GM19467 (cell line): ENCODE measurements at regions not wholly inside any gene's neighbourhood (a gene's known extent, or its start where the extent isn't known, plus 50 kb on each side); places are given as distances from the start of the nearest gene placed in this dataset.

Experiments used
- ATAC-seq: cut with Tn5 transposase; IDR thresholded peaks from one replicate; pipeline ENCODE4 v1.9.1; 2021; ENCODE audit warnings: mild to moderate bottlenecking, moderate library complexity; ENCODE audit not compliant: unreplicated experiment

GRCh38 chr16:49128740-49129139 lies 152.9 kb downstream of the CBLN1 start:
- no peak for ATAC-seq

- ATAC-seq = no peak
Observed at GRCh38 chr16:49127103-49127502, 154.5 kb downstream of the CBLN1 start.

DNA sequence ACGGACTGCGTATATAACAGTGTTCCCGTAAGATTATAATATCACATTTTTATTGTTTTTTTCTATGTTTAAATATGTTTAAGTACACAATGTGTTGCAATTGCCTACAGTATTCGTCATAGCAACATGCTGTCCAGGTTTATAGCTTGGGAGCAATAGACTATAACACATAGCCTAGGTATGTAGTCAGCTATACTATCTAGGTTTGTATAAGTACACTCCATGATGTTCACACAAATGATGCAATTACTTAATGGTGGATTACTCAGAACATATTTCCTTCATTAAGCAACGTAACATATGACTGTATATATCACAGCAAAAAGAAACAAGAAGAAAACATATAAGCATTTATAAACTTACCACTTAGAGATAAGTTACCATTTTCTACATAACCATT lies 160.0 kb downstream of the CBLN1 start:
- ATAC-seq = no peak

- ATAC-seq = no peak
Observed at GRCh38 chr16:49120631-49121030, 161.0 kb downstream of the CBLN1 start.

GRCh38 chr16:49116873-49117272 lies 164.8 kb downstream of the CBLN1 start:
- no peak for ATAC-seq

- ATAC-seq = no peak
Observed at GRCh38 chr16:49115956-49116355, 165.7 kb downstream of the CBLN1 start.

GRCh38 chr16:49112754-49113153 lies 168.9 kb downstream of the CBLN1 start:
- no peak for ATAC-seq

GRCh38 chr16:49111351-49111750 lies 170.3 kb downstream of the CBLN1 start:
- ATAC-seq = no peak

- no peak for ATAC-seq
Observed at GRCh38 chr16:49108611-49109010, 173.0 kb downstream of the CBLN1 start.

DNA sequence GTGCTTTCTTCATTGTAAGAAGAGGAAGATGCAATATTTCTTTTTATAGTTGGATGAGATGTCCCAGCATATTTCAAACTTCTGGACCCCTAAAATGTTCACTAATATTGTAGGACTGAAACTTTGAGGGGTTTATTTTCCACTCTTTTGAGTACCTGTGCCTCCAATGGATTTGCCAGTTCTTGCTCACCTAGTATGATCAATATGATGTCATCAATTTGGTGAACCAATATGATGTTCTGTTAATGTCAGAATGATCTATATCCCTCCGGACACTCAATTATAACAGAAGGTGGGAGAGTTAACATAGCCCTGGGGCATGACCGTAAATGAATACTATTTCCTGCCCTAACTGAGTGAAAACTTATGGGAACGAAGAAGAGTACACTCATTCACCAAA lies 178.3 kb downstream of the CBLN1 start:
- ATAC-seq = no peak

DNA sequence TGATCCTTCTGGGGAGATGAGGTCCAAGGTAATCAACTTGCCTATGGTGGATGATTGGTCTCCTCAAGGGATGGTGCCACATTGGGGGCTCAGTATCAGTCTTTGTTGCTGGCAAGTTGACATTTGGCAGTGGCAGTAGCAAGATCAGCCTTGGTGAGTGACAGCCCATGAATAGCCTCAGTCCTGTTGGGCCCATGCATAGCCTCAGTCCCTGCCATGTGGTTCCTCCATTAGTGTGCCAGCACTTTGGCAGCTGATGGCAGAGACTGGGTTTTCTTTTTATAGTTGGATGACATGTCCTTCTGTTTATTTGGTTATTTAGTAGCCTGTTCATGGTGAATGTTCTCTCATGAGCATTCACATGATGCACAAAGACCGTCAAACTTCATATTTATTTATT lies 179.6 kb downstream of the CBLN1 start:
- no peak for ATAC-seq

DNA sequence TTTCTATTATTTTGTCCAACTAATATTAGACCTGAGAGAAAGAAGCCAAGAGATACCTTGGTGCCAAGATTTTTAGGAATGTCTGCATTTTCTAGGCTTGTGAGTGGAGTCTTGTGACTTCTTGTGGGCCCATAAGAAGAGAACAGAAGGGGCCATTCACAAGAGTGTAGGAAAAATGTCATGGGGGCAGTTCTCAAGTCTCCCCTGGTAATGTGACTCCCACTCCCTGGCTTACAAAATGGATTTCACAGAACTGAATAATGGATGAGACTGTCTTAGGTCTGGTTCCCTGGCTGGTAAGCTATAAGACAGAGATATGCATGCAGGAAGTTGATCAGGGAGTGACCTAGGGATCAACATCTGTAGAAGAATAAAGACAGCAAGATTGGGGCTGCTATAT lies 181.3 kb downstream of the CBLN1 start:
- no peak for ATAC-seq

DNA sequence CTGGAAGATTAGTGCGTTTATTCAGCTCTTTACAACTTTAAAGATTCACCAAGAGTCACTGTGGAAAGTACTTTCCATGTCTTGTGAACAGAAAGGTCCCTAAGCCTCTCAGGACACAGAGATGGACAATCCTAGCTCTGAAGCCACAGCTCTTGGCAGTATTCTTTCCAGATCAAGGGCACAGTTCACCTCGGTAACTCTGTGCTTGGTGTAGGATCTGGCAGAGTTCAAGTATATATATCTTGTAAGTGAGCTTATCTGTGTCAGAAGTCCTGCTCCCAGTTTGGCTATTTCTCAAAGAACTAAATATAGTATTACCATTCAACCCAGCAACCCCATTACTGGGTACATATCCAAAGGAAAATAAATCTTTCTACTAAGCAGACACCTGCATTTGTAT lies 183.7 kb downstream of the CBLN1 start:
- no peak for ATAC-seq

GRCh38 chr16:49096176-49096945 lies 185.3 kb downstream of the CBLN1 start:
- no peak for ATAC-seq

DNA sequence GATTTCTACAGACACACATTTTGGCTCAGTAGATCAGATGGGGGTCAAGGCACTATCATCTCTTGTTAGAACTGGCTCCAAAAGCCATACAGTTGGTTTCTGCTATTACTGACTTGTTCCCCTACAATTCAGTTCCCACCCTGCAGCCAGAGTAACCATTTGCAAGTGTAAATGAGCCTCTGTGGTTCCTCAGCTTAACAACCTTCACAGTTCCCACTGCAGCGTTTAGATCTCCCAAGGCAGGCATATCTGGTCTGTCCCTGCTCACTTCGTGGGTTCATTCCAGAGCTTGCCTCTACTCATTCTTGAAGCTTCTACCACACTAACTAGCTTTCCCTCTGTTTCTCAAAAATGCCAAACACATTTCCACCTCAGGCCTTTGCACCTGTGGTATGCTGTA lies 186.1 kb downstream of the CBLN1 start:
- ATAC-seq = no peak

DNA sequence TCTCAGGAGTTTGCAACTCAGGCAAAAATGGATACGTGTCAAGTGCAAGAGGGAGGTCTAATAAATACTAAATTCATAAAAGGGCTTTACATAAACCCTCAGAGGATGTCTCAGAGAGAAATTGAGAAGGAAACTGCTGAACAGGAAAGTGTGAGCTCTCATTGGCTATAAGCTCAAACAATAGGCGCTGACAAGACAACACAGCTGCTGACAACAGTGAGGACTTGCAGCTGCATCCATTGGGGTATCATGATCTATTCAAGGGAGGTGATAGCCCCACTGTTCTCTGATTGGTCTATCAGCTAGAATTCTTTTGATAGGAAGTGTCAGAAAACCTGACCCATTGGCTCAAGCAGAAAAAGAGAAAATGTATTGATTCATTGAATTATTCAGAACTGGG lies 187.2 kb downstream of the CBLN1 start:
- no peak for ATAC-seq

DNA sequence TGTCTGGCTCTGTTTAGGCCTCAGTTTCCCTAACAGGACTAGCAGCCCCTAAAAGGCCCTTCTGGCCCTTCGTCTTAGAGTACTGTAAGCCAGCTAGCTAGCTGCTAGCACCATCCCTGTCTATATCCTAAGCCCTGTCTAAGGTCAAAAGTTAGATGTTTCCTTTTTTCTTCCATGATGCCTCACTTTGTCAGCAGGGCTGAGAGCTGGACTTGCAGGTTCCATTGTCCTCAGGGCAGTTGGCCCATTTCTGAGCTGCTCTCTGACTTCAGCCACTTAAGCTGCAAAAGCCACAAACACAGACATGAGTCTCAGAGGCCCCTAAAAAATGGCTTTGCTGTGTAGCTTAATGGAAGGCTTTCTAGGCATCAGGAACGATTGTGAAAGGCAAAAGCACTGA lies 187.7 kb downstream of the CBLN1 start:
- no peak for ATAC-seq

- ATAC-seq = no peak
Observed at GRCh38 chr16:49092704-49093103, 188.9 kb downstream of the CBLN1 start.

GRCh38 chr16:49089533-49089932 lies 192.1 kb downstream of the CBLN1 start:
- ATAC-seq = no peak

DNA sequence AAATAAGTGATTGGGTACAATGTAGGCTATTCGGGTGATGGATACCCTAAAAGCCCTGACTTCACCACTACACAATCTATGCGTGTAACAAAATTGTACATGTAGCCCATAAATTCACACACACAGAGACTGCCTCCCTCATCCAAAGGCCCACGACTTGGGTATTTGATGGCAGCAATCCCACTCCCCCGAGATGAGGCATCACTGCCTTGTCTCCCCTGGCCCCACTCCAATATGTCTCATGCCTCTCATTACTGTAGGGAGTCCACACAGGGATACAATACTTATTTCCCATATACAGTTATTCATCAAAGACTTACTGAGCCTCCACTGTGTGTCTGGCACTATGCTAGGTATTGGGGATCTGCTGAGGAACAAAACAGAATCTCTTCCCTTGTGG lies 192.6 kb downstream of the CBLN1 start:
- ATAC-seq = no peak

- ATAC-seq = no peak
Observed at GRCh38 chr16:49085686-49086085, 196.0 kb downstream of the CBLN1 start.

GRCh38 chr16:49084628-49085390 lies 196.8 kb downstream of the CBLN1 start:
- ATAC-seq = no peak
